ENCODE measurements at regions not wholly inside any gene's neighbourhood (a gene's known extent, or its start where the extent isn't known, plus 50 kb on each side); places are given as distances from the start of the nearest gene placed in this dataset.

DNA sequence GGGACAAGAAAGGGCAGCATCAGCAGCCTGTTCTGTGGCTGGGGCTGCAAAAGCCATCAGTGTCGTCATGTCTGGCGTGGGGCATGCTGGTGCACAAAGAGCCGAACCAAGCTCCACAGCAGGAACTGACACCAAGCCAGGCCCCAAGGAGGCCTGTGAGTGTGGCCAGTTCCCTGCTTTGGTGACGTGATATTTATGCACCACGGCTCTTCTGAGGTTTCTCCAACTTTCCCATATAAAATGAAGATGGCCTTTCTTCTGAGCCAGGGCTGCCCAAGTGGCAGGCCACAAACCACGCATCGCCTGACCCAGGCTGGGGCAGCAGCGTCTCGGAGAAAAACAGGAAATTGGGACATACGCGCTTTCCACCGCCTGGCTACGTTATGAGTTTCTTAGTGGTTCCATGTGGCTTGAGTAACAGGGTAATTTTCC is 109.9 kb downstream of the RIN2 start:
- TF ChIP-seq, protein P1, sequence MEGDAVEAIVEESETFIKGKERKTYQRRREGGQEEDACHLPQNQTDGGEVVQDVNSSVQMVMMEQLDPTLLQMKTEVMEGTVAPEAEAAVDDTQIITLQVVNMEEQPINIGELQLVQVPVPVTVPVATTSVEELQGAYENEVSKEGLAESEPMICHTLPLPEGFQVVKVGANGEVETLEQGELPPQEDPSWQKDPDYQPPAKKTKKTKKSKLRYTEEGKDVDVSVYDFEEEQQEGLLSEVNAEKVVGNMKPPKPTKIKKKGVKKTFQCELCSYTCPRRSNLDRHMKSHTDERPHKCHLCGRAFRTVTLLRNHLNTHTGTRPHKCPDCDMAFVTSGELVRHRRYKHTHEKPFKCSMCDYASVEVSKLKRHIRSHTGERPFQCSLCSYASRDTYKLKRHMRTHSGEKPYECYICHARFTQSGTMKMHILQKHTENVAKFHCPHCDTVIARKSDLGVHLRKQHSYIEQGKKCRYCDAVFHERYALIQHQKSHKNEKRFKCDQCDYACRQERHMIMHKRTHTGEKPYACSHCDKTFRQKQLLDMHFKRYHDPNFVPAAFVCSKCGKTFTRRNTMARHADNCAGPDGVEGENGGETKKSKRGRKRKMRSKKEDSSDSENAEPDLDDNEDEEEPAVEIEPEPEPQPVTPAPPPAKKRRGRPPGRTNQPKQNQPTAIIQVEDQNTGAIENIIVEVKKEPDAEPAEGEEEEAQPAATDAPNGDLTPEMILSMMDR (IDR thresholded peaks at IDR 0.05; ENCODE audit: insufficient read depth, low read depth, low read length) = no peak
- TF ChIP-seq EZH2 (IDR thresholded peaks at IDR 0.05; ENCODE audit: insufficient read depth, low read length) = no peak
